ENCODE measurements at regions not wholly inside any gene's neighbourhood (a gene's known extent, or its start where the extent isn't known, plus 50 kb on each side); places are given as distances from the start of the nearest gene placed in this dataset.

GRCh38 chr20:6411651-6412050, 288.8 kb upstream of the FERMT1 start (continued):
- TF ChIP-seq ZNF362 (CRISPR knock-in tag; IDR thresholded peaks at IDR 0.05; ENCODE audit: borderline replicate concordance) (no peak), TEAD3 (CRISPR knock-in tag; optimal IDR thresholded peaks at IDR 0.05; ENCODE audit: borderline replicate concordance) (no peak), PHF21A (CRISPR knock-in tag; IDR thresholded peaks at IDR 0.05) (no peak), BCL3 (CRISPR knock-in tag; IDR thresholded peaks at IDR 0.05) (no peak), ZNF432 (CRISPR knock-in tag; IDR thresholded peaks at IDR 0.05; ENCODE audit: borderline replicate concordance) (no peak)

GRCh38 chr20:6410721-6411120, 287.9 kb upstream of the FERMT1 start:
- no TSS peak for BruUV-seq (replicated peaks)
- no peak overlapping the region for H3K27ac ChIP-seq (ENCODE audit: extremely low read length, insufficient read depth, low read length)
- no peak for ATAC-seq
- TF ChIP-seq NFYC (CRISPR knock-in tag; IDR thresholded peaks at IDR 0.05): no peak
- no peak for TF ChIP-seq ZNF44 (CRISPR knock-in tag; IDR thresholded peaks at IDR 0.05)
- TF ChIP-seq HMGA1 (CRISPR knock-in tag; conservative IDR thresholded peaks at IDR 0.05): no peak
- TF ChIP-seq CSRNP1 (CRISPR knock-in tag; IDR thresholded peaks at IDR 0.05): no peak
- no peak for TF ChIP-seq HMGXB4 (CRISPR knock-in tag; IDR thresholded peaks at IDR 0.05; ENCODE audit: borderline replicate concordance in 1 of 2, low read depth in 1 of 2)
- TF ChIP-seq ZNF891 (CRISPR knock-in tag; IDR thresholded peaks at IDR 0.05): no peak
- no peak for TF ChIP-seq NAIF1 (CRISPR knock-in tag; IDR thresholded peaks at IDR 0.05; ENCODE audit: borderline replicate concordance)
- TF ChIP-seq SP1 (IDR thresholded peaks at IDR 0.05): no peak
- no peak for TF ChIP-seq SP1 (CRISPR knock-in tag; IDR thresholded peaks at IDR 0.05)
- TF ChIP-seq FOXO4 (CRISPR knock-in tag; conservative IDR thresholded peaks at IDR 0.05): no peak
- TF ChIP-seq ATF4 (CRISPR knock-in tag; IDR thresholded peaks at IDR 0.05): no peak
- in situ Hi-C loops (cut with HindIII; ENCODE audit: extremely low pct_ligation_motif_present, low pct_unique_long_range_greater_than_20kb) (no loop called here), intact Hi-C loops (cut with micrococcal nuclease; ENCODE audit: unreplicated experiment) (no loop called here)
- H3K27me3 ChIP-seq (ENCODE audit: control insufficient read depth in 1 of 2, insufficient read depth in 2 of 2, low read length in 2 of 2): no peaks in the 10 kb centered on the region
- no peaks in the 10 kb centered on the region for H3K36me3 ChIP-seq (replicated peaks in 1 of 2; ENCODE audit: control insufficient read depth in 1 of 2, insufficient read depth in 2 of 2, low read length in 2 of 2)
- no peaks in the 10 kb centered on the region for H3K79me2 ChIP-seq (ENCODE audit: insufficient read depth, low read length)
- ChIA-PET POLR2A (no interaction called here), CTCF (ENCODE audit: low intra/inter-chr PET ratio, low total read pairs) (no interaction called here)
- FAIRE-seq: no peak
- H3K9me3 ChIP-seq (ENCODE audit: low read length): no peaks in the 10 kb centered on the region
- DNase-seq (ENCODE audit: low spot score): no peak
- H4K20me1 ChIP-seq (ENCODE audit: insufficient read depth, low read length): no peaks in the 10 kb centered on the region
- no peaks in the 10 kb centered on the region for H3K4me1 ChIP-seq (ENCODE audit: insufficient read depth, low read length)
- H3K9ac ChIP-seq (ENCODE audit: insufficient read depth, low read depth, low read length): no peak overlapping the region
- WGBS (ENCODE audit: low lambda C conversion rate): 2% methylated on average over 2 of the region's 2 CpGs
- no peak overlapping the region for H3K4me2 ChIP-seq (ENCODE audit: low read depth, low read length)
- H3K4me3 ChIP-seq (replicated peaks in 1 of 3; ENCODE audit: insufficient read depth in 1 of 3, low read depth in 2 of 3, low read length in 3 of 3): no peak overlapping the region
- H2AFZ ChIP-seq (ENCODE audit: low read length): no peak overlapping the region
